Right renal cortex interstitium (tissue), 3 donors: ENCODE measurements at regions not wholly inside any gene's neighbourhood (a gene's known extent, or its start where the extent isn't known, plus 50 kb on each side); places are given as distances from the start of the nearest gene placed in this dataset.

Experiments
- DNase-seq, 3 donors: peaks; one replicate each; pipeline ENCODE4 v3.0.0-alpha.2; 2013; ENCODE audit warnings: low read depth in 3 of 3, low spot score in 2 of 3

GRCh38 chr14:84401631-84402030 is 1128.3 kb upstream of the FLRT2 start:
- no peak for DNase-seq

- peak; percentile 23 to 50 (median 29) for DNase-seq
Measured at GRCh38 chr14:84403585-84403984, 1126.4 kb upstream of the FLRT2 start.

- no peak for DNase-seq
Measured at GRCh38 chr14:84404246-84404645, 1125.7 kb upstream of the FLRT2 start.

- DNase-seq = no peak
Measured at GRCh38 chr14:84409435-84409834, 1120.5 kb upstream of the FLRT2 start.

GRCh38 chr14:84410344-84410743 is 1119.6 kb upstream of the FLRT2 start:
- no peak for DNase-seq

- DNase-seq = no peak
Measured at GRCh38 chr14:84420221-84420620, 1109.7 kb upstream of the FLRT2 start.

GRCh38 chr14:84421621-84422020 is 1108.3 kb upstream of the FLRT2 start:
- DNase-seq = no peak

GRCh38 chr14:84425968-84426367 is 1104.0 kb upstream of the FLRT2 start:
- no peak for DNase-seq

GRCh38 chr14:84432676-84433075 is 1097.3 kb upstream of the FLRT2 start:
- no peak for DNase-seq

- no peak for DNase-seq
Measured at GRCh38 chr14:84433961-84434360, 1096.0 kb upstream of the FLRT2 start.

- no peak for DNase-seq
Measured at GRCh38 chr14:84435820-84436324, 1094.1 kb upstream of the FLRT2 start.

GRCh38 chr14:84436528-84436927 is 1093.4 kb upstream of the FLRT2 start:
- DNase-seq = no peak

GRCh38 chr14:84442521-84442920 is 1087.4 kb upstream of the FLRT2 start:
- DNase-seq = no peak

GRCh38 chr14:84445486-84445885 is 1084.5 kb upstream of the FLRT2 start:
- no peak for DNase-seq

- no peak for DNase-seq
Measured at GRCh38 chr14:84446250-84446649, 1083.7 kb upstream of the FLRT2 start.

GRCh38 chr14:84453307-84453950 is 1076.5 kb upstream of the FLRT2 start:
- DNase-seq = no peak

GRCh38 chr14:84454114-84454513 is 1075.8 kb upstream of the FLRT2 start:
- no peak for DNase-seq

- no peak for DNase-seq
Measured at GRCh38 chr14:84456946-84457345, 1073.0 kb upstream of the FLRT2 start.

- no peak for DNase-seq
Measured at GRCh38 chr14:84458881-84459280, 1071.1 kb upstream of the FLRT2 start.

- no peak for DNase-seq
Measured at GRCh38 chr14:84465880-84466279, 1064.1 kb upstream of the FLRT2 start.

- DNase-seq = no peak
Measured at GRCh38 chr14:84468153-84468552, 1061.8 kb upstream of the FLRT2 start.

GRCh38 chr14:84477996-84478395 is 1051.9 kb upstream of the FLRT2 start:
- DNase-seq = no peak
